ENCODE measurements at regions not wholly inside any gene's neighbourhood (a gene's known extent, or its start where the extent isn't known, plus 50 kb on each side); places are given as distances from the start of the nearest gene placed in this dataset.

DNA sequence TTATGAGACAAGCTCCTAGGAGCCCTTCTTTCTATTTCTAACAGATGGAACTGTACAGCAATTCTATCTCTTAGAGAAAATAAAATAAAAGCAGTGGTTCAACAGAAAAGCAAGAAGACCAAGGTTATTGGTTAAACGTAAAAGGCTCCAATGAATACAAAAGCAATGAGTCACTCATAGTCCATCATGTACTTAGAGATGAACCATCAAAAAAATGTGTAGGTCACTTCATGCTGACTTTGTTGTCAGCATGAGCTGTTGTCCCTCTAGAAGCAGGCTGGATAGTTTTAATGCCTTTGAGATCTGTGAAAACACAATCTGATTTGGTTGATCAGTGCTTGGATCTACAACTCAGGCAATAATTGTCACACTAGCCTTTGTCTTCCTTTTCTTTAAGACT lies 378.6 kb upstream of the ANXA10 start:
- no peak for DNase-seq

GRCh38 chr4:167715176-167715575 lies 377.2 kb upstream of the ANXA10 start:
- no peak for DNase-seq

DNA sequence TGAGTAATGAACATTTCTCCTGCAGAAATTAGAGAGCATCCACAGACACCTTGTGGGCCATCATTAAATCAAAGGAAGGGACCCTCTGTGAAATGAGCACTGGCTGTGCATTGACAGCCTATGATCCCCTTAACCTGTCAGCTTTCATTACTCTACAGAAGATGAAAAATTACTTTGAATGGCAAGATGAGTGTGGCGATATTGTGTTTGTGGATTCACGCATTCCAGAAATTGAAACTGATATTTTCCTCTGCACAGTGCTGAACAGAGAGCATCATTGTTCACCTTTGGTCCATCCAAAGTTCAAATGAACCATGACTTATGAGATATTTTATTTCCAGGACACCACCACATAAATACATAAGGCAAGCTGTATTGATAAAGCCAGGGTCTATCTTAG lies 374.8 kb upstream of the ANXA10 start:
- DNase-seq, result no peak

DNA sequence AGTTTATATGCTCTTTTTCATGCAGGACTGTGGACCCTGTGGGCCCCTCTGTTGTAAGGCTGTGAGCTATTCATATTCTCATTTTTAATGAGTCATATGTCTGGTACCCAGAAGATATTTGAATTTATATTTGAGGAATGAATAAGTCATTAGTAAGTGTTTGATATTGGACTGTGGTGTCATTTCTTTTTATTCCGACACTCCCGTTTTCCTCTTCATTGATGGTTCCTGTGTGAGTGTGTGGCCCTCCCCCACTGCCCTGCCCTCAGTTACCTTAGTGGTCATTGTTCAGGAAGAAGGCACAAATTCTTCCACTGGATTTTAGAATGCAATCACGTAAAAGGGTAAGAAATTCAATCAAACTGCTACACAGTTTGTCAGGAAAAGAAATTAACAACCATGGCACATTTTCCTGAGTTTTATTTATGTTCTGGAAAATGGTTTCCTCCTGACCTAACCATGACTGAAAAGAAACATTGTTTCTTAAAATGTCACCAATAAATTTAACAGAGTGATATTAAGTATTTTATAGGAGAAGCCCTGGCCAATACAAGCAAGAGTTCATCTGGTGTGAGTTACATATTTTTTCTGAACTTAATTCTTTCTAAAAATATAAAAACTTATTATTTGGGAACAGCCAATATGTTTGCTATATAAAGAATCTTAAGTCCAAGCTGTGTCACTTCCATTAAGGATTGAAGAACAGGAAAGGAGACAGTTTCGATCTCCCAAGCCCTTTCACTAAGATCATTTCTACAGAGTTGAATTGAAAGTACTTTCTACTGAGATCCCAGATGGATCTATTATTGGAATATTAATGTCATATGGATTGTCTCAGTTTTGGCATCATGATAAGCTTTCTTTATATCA lies 370.5 kb upstream of the ANXA10 start:
- DNase-seq, result no peak

GRCh38 chr4:167722487-167722808 lies 369.9 kb upstream of the ANXA10 start:
- no peak for DNase-seq

GRCh38 chr4:167724941-167725340 lies 367.4 kb upstream of the ANXA10 start:
- no peak for DNase-seq

- DNase-seq, result no peak
Observed at GRCh38 chr4:167730769-167731168, 361.6 kb upstream of the ANXA10 start.

GRCh38 chr4:167745024-167745687 lies 347.2 kb upstream of the ANXA10 start:
- DNase-seq, result no peak

DNA sequence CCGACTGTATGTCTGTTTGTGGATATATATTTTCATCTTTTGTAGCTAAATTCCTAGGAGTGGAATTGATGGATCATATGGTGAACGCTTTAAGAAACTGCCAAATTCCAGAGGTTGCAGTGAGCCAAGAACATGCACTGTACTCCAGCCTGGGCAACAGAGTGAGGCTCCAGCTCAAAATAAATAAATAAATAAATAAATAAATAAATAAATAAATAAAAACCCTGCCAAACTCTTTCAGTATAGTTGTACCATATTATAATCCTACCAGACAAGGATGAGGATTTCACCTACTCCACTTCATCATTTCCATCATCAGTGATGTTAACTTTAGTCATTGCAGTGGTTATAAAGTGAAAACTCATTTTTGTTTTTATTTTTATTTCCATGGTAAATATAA lies 325.1 kb upstream of the ANXA10 start:
- DNase-seq, result no peak

DNA sequence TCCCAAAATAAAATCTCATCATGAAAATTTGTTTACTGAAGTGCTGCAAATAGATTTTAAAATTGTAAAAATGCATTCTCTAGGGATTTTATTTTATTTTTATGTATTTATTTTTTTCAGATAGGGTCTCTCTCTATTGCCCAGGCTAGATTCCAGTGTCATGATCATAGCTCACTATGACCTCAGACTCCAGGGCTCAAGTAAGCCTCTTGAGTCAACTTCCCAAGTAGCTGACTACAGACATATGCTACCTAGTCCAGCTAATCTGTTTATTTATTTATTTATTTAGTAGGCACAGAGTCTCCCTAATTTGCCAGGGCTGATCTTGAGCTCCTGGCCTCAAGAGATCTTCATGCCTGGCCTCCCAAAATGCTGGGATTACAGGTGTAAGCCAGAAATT lies 317.7 kb upstream of the ANXA10 start:
- DNase-seq, result peak in 1 of 2 experiments; percentile 0

- DNase-seq, result no peak
Observed at GRCh38 chr4:167775375-167775774, 317.0 kb upstream of the ANXA10 start.

- DNase-seq, result no peak
Observed at GRCh38 chr4:167779280-167779679, 313.1 kb upstream of the ANXA10 start.

GRCh38 chr4:167779864-167780263 lies 312.5 kb upstream of the ANXA10 start:
- no peak for DNase-seq

DNA sequence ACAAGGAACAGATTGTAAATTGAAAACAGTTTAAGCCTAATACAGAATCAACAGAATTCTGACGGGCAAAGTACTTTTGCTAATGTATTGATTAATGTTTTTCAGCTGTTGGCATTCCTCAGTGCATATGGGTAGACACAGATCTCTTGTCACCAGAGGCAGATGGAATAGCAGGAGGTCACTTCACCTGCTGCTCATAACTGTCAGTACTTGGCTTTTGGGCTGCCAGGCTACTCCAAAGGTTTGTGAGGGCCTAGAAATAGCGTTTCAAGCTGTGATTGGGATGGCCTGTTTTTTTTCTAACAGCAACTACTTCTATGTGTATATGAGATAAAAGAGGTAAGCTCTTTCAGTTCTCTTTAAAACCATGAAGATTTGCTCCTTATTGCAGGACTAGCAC lies 307.5 kb upstream of the ANXA10 start:
- DNase-seq, result peak; percentile 41 to 72

DNA sequence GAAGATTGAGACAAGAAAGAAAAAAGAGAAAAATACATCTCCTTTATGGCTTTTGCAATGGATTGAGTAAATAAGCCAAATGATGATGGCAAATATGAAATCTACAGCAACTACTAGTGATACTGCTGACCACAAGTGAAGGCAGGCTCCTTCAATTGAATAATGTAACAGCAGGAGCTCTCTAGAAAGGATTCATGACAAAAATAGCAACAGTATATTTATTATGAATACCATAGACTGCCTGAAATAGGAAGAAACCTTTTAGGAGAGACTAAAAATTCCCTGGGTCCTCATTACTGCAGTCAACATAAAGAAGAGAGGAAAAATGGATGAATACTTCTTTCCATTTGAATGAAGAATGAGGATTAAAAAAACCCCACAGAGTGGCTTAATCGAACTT lies 306.8 kb upstream of the ANXA10 start:
- no peak for DNase-seq

DNA sequence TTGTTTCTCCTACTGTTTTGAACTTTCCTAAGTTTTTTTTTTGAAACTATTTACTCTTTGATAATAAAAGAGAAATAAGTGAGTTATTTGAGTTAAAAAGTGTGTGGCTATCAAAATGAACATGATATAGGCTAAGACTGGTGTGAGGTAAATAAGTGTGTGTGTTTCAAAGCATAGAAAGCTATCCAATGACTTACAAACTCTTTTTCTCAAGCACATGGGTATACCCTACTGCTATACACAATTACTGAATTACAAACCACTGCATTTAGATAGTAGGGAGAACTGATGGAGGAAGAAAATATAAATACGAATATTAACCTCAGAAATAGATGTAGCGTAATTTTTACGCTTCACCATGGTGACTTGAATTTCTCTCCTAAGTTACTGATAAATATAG lies 305.8 kb upstream of the ANXA10 start:
- DNase-seq, result no peak

DNA sequence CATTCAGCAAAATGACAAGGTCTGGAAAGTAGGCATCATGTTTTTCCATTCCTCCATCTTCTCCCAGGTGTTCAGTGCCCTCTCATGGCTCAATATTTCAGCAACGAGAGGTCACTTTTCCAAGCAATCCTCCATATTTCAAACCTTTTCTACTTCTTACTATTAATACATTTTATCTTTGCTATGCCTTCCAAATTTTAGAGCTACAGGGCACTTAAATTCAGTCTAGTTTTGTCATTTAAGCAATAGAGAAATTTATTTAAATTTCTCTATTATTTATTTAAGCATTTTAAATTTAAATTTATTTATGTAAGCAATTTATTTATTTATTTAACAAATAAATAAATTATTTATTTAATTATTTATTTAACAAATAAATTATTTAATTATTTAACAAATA lies 305.1 kb upstream of the ANXA10 start:
- no peak for DNase-seq

DNA sequence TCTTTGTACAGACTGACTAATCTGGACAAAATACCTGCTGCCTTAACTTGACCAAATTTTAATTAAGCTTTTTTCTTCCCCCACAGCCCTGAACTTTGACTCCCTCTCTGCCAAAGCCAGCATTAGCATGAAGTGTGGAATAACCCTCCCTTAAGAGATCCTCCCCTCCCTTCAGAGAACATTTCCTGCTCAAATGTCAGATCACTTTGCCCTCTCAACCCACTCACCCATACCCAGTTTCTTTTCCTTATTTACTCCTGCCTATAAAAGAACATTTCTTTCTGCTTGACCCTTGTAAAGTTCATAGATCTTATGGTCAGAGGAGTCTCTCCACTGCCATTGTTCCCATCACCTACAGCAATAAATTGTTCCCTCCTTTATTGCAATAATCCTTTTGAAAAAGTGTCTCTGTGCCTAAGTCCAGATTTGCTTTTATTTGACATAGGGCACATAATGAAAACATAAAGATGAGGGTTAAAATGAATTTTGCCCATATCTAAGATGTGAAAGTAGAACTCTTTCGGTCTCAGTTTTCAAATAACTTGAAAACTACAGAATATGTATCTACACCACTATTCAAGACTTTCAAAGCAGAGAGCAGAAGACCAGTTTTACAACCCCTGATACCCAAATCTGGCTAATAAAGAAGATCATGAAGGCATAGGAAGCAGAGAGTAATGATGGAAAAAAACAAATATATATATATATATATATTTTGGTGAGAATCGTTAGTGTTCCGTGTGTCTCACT lies 289.7 kb upstream of the ANXA10 start:
- DNase-seq, result no peak

GRCh38 chr4:167811958-167812357 lies 280.4 kb upstream of the ANXA10 start:
- no peak for DNase-seq

GRCh38 chr4:167826281-167826680 lies 266.1 kb upstream of the ANXA10 start:
- DNase-seq, result no peak

- DNase-seq, result no peak
Observed at GRCh38 chr4:167831855-167832254, 260.5 kb upstream of the ANXA10 start.

DNA sequence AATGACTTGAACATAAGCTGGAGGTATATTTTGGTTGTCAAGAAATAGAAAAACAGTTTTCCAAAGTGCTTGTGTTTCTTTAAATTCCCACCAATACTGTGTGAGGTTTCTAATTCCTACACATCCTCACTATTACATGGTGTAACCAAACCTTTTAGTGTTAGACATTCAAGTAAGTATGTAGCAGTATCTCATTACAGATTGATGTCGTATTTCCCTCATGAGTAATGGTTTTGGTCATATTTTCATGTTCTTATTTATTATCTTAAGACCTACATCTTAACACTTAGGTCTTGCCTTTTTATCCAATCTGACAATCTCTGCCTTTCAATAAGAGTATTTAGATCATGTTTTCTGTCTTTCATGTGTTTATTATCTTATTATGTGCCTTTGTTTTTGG lies 253.7 kb upstream of the ANXA10 start:
- no peak for DNase-seq

GRCh38 chr4:167842487-167842886 lies 249.8 kb upstream of the ANXA10 start:
- no peak for DNase-seq

GRCh38 chr4:167854881-167855280 lies 237.5 kb upstream of the ANXA10 start:
- DNase-seq, result no peak

All from NCI-H524 (cell line).